Spinal cord (tissue), 9 donors: ENCODE measurements at regions not wholly inside any gene's neighbourhood (a gene's known extent, or its start where the extent isn't known, plus 50 kb on each side); places are given as distances from the start of the nearest gene placed in this dataset.

Source experiments
- DNase-seq, 6 donors: peaks; one replicate each; pipeline versions ENCODE4 v3.0.0 to v3.0.0-alpha.2; 2013 to 2015; ENCODE audit warnings: low spot score in 6 of 6, low read depth in 4 of 6
- H3K27ac ChIP-seq: one replicate; pipeline ENCODE4 v1.5.1; 2013; ENCODE audit warnings: low read depth, low read length, control low read depth
- H3K27me3 ChIP-seq: one replicate; pipeline ENCODE4 v1.6.1; 2013; ENCODE audit warnings: low read length; ENCODE audit not compliant: control insufficient read depth, insufficient read depth
- H3K36me3 ChIP-seq: one replicate; pipeline ENCODE4 v1.6.1; 2013; ENCODE audit warnings: low read length; ENCODE audit not compliant: control insufficient read depth, insufficient read depth
- H3K4me1 ChIP-seq: one replicate; pipeline ENCODE4 v1.6.1; 2013; ENCODE audit warnings: low read length; ENCODE audit not compliant: control insufficient read depth, insufficient read depth
- H3K4me3 ChIP-seq: one replicate; pipeline ENCODE4 v1.5.1; 2013; ENCODE audit warnings: low read depth, low read length, control low read depth
- H3K9me3 ChIP-seq: one replicate; pipeline ENCODE4 v1.6.1; 2013; ENCODE audit warnings: low read length; ENCODE audit not compliant: control insufficient read depth, insufficient read depth
- WGBS: methylation state at CpG from one replicate; pipeline ENCODE4 v1.1.5; 2013; ENCODE audit warnings: missing lambda C conversion rate; ENCODE audit not compliant: insufficient coverage; 5-methylcytosine and 5-hydroxymethylcytosine counted together
- donor health status: healthy.

- WGBS = 47% methylated on average over 5 of the region's 5 CpGs
- no peaks in the 10 kb centered on the region for H3K27me3 ChIP-seq
- DNase-seq = no peak
- no peaks in the 10 kb centered on the region for H3K36me3 ChIP-seq
- no peaks in the 10 kb centered on the region for H3K9me3 ChIP-seq
- H3K27ac ChIP-seq = no peak overlapping the region
- H3K4me3 ChIP-seq = no peak overlapping the region
- H3K4me1 ChIP-seq = peaks cover 7% of the 10 kb centered on the region
Measured at GRCh38 chr2:129056309-129056958, 737.8 kb upstream of the HS6ST1 start.

- DNase-seq = no peak
- Histone ChIP-seq H3K4me1 (peaks cover 7% of the 10 kb centered on the region), H3K27me3 (no peaks in the 10 kb centered on the region), H3K36me3 (no peaks in the 10 kb centered on the region), H3K9me3 (no peaks in the 10 kb centered on the region), H3K4me3 (no peak overlapping the region), H3K27ac (no peak overlapping the region)
- WGBS = 89% methylated on average over 2 of the region's 2 CpGs
Measured at GRCh38 chr2:129056959-129057317, 738.3 kb upstream of the HS6ST1 start.

GRCh38 chr2:129058981-129059380 is 740.3 kb upstream of the HS6ST1 start:
- no peaks in the 10 kb centered on the region for H3K27me3 ChIP-seq
- peaks cover 7% of the 10 kb centered on the region for H3K4me1 ChIP-seq
- WGBS = 69% methylated on average over 5 of the region's 5 CpGs
- no peak overlapping the region for H3K27ac ChIP-seq
- no peaks in the 10 kb centered on the region for H3K36me3 ChIP-seq
- DNase-seq = no peak
- no peak overlapping the region for H3K4me3 ChIP-seq
- no peaks in the 10 kb centered on the region for H3K9me3 ChIP-seq

GRCh38 chr2:129059476-129059875 is 740.8 kb upstream of the HS6ST1 start:
- no peak overlapping the region for H3K4me3 ChIP-seq
- DNase-seq = no peak
- WGBS = 99% methylated on average over 6 of the region's 7 CpGs
- no peaks in the 10 kb centered on the region for H3K36me3 ChIP-seq
- no peaks in the 10 kb centered on the region for H3K27me3 ChIP-seq
- H3K9me3 ChIP-seq = no peaks in the 10 kb centered on the region
- peaks cover 7% of the 10 kb centered on the region for H3K4me1 ChIP-seq
- H3K27ac ChIP-seq = no peak overlapping the region

- H3K27me3 ChIP-seq = no peaks in the 10 kb centered on the region
- WGBS = 82% methylated on average over 3 of the region's 5 CpGs
- no peaks in the 10 kb centered on the region for H3K36me3 ChIP-seq
- no peak overlapping the region for H3K27ac ChIP-seq
- H3K9me3 ChIP-seq = no peaks in the 10 kb centered on the region
- H3K4me3 ChIP-seq = no peak overlapping the region
- peaks cover 7% of the 10 kb centered on the region for H3K4me1 ChIP-seq
- no peak for DNase-seq
Measured at GRCh38 chr2:129061069-129061768, 742.6 kb upstream of the HS6ST1 start.

- Histone ChIP-seq H3K36me3 (no peaks in the 10 kb centered on the region), H3K4me3 (no peak overlapping the region), H3K9me3 (no peaks in the 10 kb centered on the region), H3K27me3 (no peaks in the 10 kb centered on the region), H3K4me1 (peaks cover 1% of the 10 kb centered on the region), H3K27ac (no peak overlapping the region)
- DNase-seq = peak in 1 of 6 donors; percentile 57
- 100% methylated on average over 1 of the region's 1 CpG for WGBS
Measured at GRCh38 chr2:129061769-129062121, 743.1 kb upstream of the HS6ST1 start.

- Histone ChIP-seq H3K36me3 (no peaks in the 10 kb centered on the region), H3K27ac (no peak overlapping the region), H3K9me3 (no peaks in the 10 kb centered on the region), H3K4me1 (no peaks in the 10 kb centered on the region), H3K27me3 (no peaks in the 10 kb centered on the region), H3K4me3 (no peak overlapping the region)
- 94% methylated on average over 8 of the region's 9 CpGs for WGBS
- no peak for DNase-seq
Measured at GRCh38 chr2:129062146-129062912, 743.7 kb upstream of the HS6ST1 start.

GRCh38 chr2:129067070-129067469 is 748.4 kb upstream of the HS6ST1 start:
- no peak overlapping the region for H3K27ac ChIP-seq
- H3K27me3 ChIP-seq = no peaks in the 10 kb centered on the region
- no peaks in the 10 kb centered on the region for H3K4me1 ChIP-seq
- no peaks in the 10 kb centered on the region for H3K36me3 ChIP-seq
- no peak for DNase-seq
- 100% methylated on average over 1 of the region's 1 CpG for WGBS
- H3K4me3 ChIP-seq = no peak overlapping the region
- H3K9me3 ChIP-seq = no peaks in the 10 kb centered on the region

- 63% methylated on average over 1 of the region's 3 CpGs for WGBS
Measured at GRCh38 chr2:129067953-129068352, 749.3 kb upstream of the HS6ST1 start.

More at GRCh38 chr2:129067953-129068352, 749.3 kb upstream of the HS6ST1 start:
- Histone ChIP-seq H3K27me3 (no peaks in the 10 kb centered on the region), H3K4me1 (no peaks in the 10 kb centered on the region), H3K4me3 (no peak overlapping the region), H3K27ac (no peak overlapping the region), H3K36me3 (no peaks in the 10 kb centered on the region), H3K9me3 (no peaks in the 10 kb centered on the region)
- peak in 1 of 6 donors; percentile 52 for DNase-seq
